CD4-positive, alpha-beta T cell (primary cell): ENCODE measurements at regions not wholly inside any gene's neighbourhood (a gene's known extent, or its start where the extent isn't known, plus 50 kb on each side); places are given as distances from the start of the nearest gene placed in this dataset.

Experiments
- ATAC-seq: fragments of 200-7000 bp; cut with Tn5 transposase; one replicate; pipeline ENCODE4 v1.10.0; 2022; ENCODE audit warnings: mild to moderate bottlenecking; ENCODE audit not compliant: poor library complexity
- CTCF ChIA-PET: fragments of 350-600 bp; sonication (Branson Sonifier 250); formaldehyde crosslinking; loops from one replicate; lab custom pipeline; 2021; ENCODE audit warnings: antibody characterized with exemption, inconsistent platforms; lab: Charles Lee
- POLR2A ChIA-PET: fragments of 350-600 bp; sonication (Branson Sonifier 250); formaldehyde crosslinking; loops from one replicate; lab custom pipeline; 2021; ENCODE audit warnings: antibody characterized with exemption, inconsistent platforms; lab: Charles Lee
- DNase-seq, 14 experiments: peaks; one replicate each; pipeline ENCODE4 v3.0.0-alpha.2; 2013 to 2020; ENCODE audit warnings: mixed read lengths in 2 of 14
- H3K27ac ChIP-seq, 2 donors: one replicate each; pipeline versions ENCODE4 v1.5.1 to v1.7.0; 2013; ENCODE audit warnings: low read length in 2 of 2, low read depth in 1 of 2, mild to moderate bottlenecking in 1 of 2
- H3K27me3 ChIP-seq, 2 experiments: 1 replicate in 1 of 2; 2 replicates in 1 of 2; pipeline versions ENCODE4 v1.6.1 to v1.7.0; 2013; ENCODE audit warnings: low read length in 2 of 2, control low read depth in 1 of 2, mild to moderate bottlenecking in 1 of 2, moderate library complexity in 1 of 2; ENCODE audit not compliant: insufficient read depth in 2 of 2, control insufficient read depth in 1 of 2
- H3K36me3 ChIP-seq: one replicate; pipeline ENCODE4 v1.6.1; 2013; ENCODE audit warnings: low read length, control low read depth; ENCODE audit not compliant: insufficient read depth
- H3K4me1 ChIP-seq: one replicate; pipeline ENCODE4 v1.6.1; 2013; ENCODE audit warnings: low read length, control low read depth; ENCODE audit not compliant: insufficient read depth
- H3K4me3 ChIP-seq: one replicate; pipeline ENCODE4 v1.5.1; 2013; ENCODE audit warnings: mild to moderate bottlenecking, low read length, moderate library complexity
- H3K9me3 ChIP-seq, 2 experiments: 1 replicate in 1 of 2; 2 replicates in 1 of 2; pipeline versions ENCODE4 v1.6.1 to v1.7.0; 2013; ENCODE audit warnings: low read length in 2 of 2, mild to moderate bottlenecking in 2 of 2, control low read depth in 1 of 2, moderate library complexity in 1 of 2; ENCODE audit not compliant: control insufficient read depth in 1 of 2, insufficient read depth in 1 of 2
- H3K27ac Mint-ChIP-seq: one replicate; pipeline ENCODE4 v1.8.0; 2020; ENCODE audit warnings: mixed read lengths
- H3K27me3 Mint-ChIP-seq: one replicate; pipeline ENCODE4 v1.8.0; 2021; ENCODE audit warnings: mixed read lengths
- H3K36me3 Mint-ChIP-seq: one replicate; pipeline ENCODE4 v1.8.0; 2021; ENCODE audit warnings: low read depth, mixed read lengths
- H3K4me1 Mint-ChIP-seq: one replicate; pipeline ENCODE4 v1.8.0; 2021; ENCODE audit warnings: low read depth, mixed read lengths
- H3K4me3 Mint-ChIP-seq: one replicate; pipeline ENCODE4 v1.8.0; 2020; ENCODE audit warnings: mild to moderate bottlenecking, mixed read lengths
- H3K9me3 Mint-ChIP-seq: one replicate; pipeline ENCODE4 v1.8.0; 2020; ENCODE audit warnings: mixed read lengths
- intact Hi-C, 2 experiments: fragments of 100-400 bp; cut with DNase I in 1 of 2; cut with micrococcal nuclease in 1 of 2; formaldehyde crosslinking; loops; one replicate each; pipeline versions ENCODE4 v1.15.1 to v1.9.0; 2023 to 2025; cut with DNase I, micrococcal nuclease
- TF ChIP-seq, protein P1 (sequence below): fragments of 200-600 bp; IDR thresholded peaks from one replicate; pipeline ENCODE4 v1.8.0; 2022; ENCODE audit warnings: antibody characterized with exemption, mild to moderate bottlenecking

DNA sequence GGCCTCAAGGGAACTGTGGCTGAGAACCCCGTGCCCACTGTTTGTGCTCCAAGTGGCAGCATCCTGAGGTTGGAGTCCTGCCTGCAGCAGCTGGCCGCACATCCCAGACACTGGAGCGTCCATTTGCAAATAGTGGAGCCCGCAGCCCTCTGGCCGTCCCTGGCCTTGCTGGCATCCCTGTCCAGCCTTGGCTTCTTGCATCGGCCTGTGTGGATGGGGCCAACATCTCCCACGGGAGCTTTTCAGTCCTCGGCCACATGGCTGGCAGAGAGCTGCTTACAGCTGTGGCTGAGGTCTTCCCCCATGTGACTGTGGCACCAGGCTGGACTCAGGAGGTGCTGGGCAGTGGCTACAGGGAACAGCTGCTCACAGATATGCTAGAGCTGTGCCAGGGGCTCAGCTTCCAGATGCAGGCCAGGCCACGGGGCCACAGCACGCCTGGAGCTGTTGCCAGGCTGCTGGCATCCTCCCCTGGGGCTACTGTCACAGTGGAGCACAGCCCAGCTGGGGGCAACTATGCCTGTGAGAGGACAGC, 71.2 kb downstream of the FAM43A start:
- CTCF ChIA-PET, result no interaction called here
- ATAC-seq (no peak), DNase-seq (no peak)
- intact Hi-C loops, result no loop called here
- TF ChIP-seq, protein P1, sequence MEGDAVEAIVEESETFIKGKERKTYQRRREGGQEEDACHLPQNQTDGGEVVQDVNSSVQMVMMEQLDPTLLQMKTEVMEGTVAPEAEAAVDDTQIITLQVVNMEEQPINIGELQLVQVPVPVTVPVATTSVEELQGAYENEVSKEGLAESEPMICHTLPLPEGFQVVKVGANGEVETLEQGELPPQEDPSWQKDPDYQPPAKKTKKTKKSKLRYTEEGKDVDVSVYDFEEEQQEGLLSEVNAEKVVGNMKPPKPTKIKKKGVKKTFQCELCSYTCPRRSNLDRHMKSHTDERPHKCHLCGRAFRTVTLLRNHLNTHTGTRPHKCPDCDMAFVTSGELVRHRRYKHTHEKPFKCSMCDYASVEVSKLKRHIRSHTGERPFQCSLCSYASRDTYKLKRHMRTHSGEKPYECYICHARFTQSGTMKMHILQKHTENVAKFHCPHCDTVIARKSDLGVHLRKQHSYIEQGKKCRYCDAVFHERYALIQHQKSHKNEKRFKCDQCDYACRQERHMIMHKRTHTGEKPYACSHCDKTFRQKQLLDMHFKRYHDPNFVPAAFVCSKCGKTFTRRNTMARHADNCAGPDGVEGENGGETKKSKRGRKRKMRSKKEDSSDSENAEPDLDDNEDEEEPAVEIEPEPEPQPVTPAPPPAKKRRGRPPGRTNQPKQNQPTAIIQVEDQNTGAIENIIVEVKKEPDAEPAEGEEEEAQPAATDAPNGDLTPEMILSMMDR, result no peak
- Mint-ChIP-seq H3K4me3 (no peak overlapping the region), H3K9me3 (no peaks in the 10 kb centered on the region), H3K27me3 (peaks cover 23% of the 10 kb centered on the region), H3K27ac (no peak overlapping the region), H3K4me1 (no peaks in the 10 kb centered on the region), H3K36me3 (no peaks in the 10 kb centered on the region)
- Histone ChIP-seq H3K36me3 (no peaks in the 10 kb centered on the region), H3K27ac (no peak overlapping the region), H3K4me1 (no peaks in the 10 kb centered on the region), H3K9me3 (no peaks in the 10 kb centered on the region), H3K4me3 (no peak overlapping the region), H3K27me3 (peaks cover 0 to 4% of the 10 kb centered on the region in 2 experiments)
- POLR2A ChIA-PET, result no interaction called here

DNA sequence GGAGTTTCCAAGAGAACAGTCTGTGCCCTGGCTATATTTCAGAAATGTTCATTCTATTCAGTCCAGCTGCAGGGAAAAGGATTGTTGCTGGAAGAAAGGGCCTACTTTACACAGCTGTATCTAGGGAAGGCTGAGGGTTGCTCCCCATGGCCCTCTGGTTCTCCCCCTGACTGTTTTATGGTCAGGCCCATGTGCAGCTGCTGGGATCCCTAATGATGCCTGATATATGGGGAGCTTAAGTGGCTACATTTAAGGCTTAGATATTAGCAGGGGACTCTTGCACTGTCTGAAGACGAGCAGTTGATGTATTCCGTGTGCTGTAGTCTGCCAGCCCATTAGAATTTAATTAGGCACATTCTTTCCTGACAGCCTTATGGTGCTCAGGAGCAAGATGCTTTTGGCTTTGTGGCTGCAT, 72.0 kb downstream of the FAM43A start:
- CTCF ChIA-PET, result no interaction called here
- Histone ChIP-seq H3K9me3 (no peaks in the 10 kb centered on the region), H3K36me3 (no peaks in the 10 kb centered on the region), H3K4me3 (no peak overlapping the region), H3K27ac (no peak overlapping the region), H3K4me1 (no peaks in the 10 kb centered on the region), H3K27me3 (peaks cover 0 to 5% of the 10 kb centered on the region in 2 experiments)
- intact Hi-C loops, result loop anchor here in 1 of 2 experiments (2.0 kb wide), 1 partner anchor 27 kb away; no protein-coding TSS in a partner anchor
- Mint-ChIP-seq H3K27ac (no peak overlapping the region), H3K27me3 (peaks cover 31% of the 10 kb centered on the region), H3K9me3 (no peaks in the 10 kb centered on the region), H3K4me1 (no peaks in the 10 kb centered on the region), H3K36me3 (no peaks in the 10 kb centered on the region), H3K4me3 (no peak overlapping the region)
- ATAC-seq (no peak), DNase-seq (no peak)
- POLR2A ChIA-PET, result no interaction called here
- TF ChIP-seq, protein P1, result no peak

DNA sequence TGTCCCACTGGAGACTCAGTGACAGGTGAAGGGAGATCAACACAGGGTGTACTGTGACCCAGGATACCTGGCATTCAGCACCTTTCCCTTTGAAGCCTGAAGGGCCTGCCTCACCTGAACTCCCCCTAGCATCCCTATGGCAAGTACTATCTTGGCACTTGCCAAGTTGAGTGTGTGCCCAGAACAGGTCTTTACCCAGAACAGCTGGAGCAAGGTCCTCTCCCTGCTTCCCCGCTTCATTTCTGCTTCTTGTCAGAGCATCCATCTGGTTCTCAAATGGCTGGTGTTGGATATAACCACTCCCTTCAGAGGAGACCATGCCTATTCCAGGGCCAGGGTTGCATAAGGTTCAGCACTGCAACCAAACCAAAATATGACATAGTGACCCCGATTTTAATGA, 73.0 kb downstream of the FAM43A start:
- no peak overlapping the region for H3K27ac ChIP-seq
- no peaks in the 10 kb centered on the region for H3K9me3 ChIP-seq
- peaks cover 31% of the 10 kb centered on the region for H3K27me3 Mint-ChIP-seq
- no peaks in the 10 kb centered on the region for H3K36me3 Mint-ChIP-seq
- H3K4me1 ChIP-seq, result no peaks in the 10 kb centered on the region
- no peaks in the 10 kb centered on the region for H3K4me1 Mint-ChIP-seq
- H3K27me3 ChIP-seq, result peaks cover 0 to 5% of the 10 kb centered on the region in 2 experiments
- no peak overlapping the region for H3K27ac Mint-ChIP-seq
- H3K9me3 Mint-ChIP-seq, result no peaks in the 10 kb centered on the region
- ATAC-seq (no peak), DNase-seq (no peak)
- CTCF ChIA-PET, result no interaction called here
- TF ChIP-seq, protein P1, result no peak
- intact Hi-C loops, result loop anchor here in 1 of 2 experiments (2.0 kb wide), 1 partner anchor 26 kb away; no protein-coding TSS in a partner anchor
- no peak overlapping the region for H3K4me3 Mint-ChIP-seq
- no peak overlapping the region for H3K4me3 ChIP-seq
- POLR2A ChIA-PET, result no interaction called here
- H3K36me3 ChIP-seq, result no peaks in the 10 kb centered on the region
